Gastroesophageal sphincter (tissue), 2 donors: ENCODE measurements at regions not wholly inside any gene's neighbourhood (a gene's known extent, or its start where the extent isn't known, plus 50 kb on each side); places are given as distances from the start of the nearest gene placed in this dataset.

Experiments used
- EP300 ChIP-seq: sonication (generic); formaldehyde crosslinking; IDR thresholded peaks from one replicate; pipeline ENCODE4 v1.6.1; 2017; ENCODE audit warnings: antibody characterized with exemption, mild to moderate bottlenecking
- POLR2AphosphoS5 ChIP-seq: sonication (generic); formaldehyde crosslinking; IDR thresholded peaks from one replicate; pipeline ENCODE4 v1.6.1; 2017; ENCODE audit warnings: antibody characterized with exemption

DNA sequence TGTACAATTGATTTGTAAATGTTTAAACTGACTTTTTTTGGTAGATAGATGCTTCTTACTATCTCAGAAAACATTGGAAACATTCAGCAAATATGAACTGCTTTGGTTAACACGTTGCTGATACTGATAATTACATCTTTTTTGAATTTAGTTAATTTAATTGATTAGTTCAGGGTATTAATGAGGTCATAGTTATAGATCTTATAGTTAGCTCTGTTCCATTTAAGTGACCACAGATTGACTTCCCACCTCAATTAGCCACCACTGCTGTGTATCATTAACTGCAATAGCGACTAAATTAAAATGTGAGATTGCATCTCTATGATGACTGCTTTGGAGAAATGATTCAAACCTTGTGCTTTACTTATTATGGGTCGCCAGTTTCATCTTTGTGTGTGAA is 407.1 kb upstream of the EDIL3 start:
- TF ChIP-seq EP300, result no peak
- no peak for TF ChIP-seq POLR2AphosphoS5
